Skin epidermis (tissue), 12 donors: ENCODE measurements at regions not wholly inside any gene's neighbourhood (a gene's known extent, or its start where the extent isn't known, plus 50 kb on each side); places are given as distances from the start of the nearest gene placed in this dataset.
"Not testable (repeated sequence)": the region's sequence is repeated elsewhere in the genome, so short reads cannot be mapped to it uniquely, and the experiment has no call there.

ENCODE experiments used
- H3K27ac ChIP-seq, 21 experiments: fragments of 200-600 bp; sonication (generic) in 11 of 21; one replicate each; pipeline ENCODE4 v1.5.0; 2020; ENCODE audit warnings: mild to moderate bottlenecking in 3 of 21, inconsistent platforms in 2 of 21, moderate library complexity in 2 of 21
- H3K4me3 ChIP-seq, 7 experiments: fragments of 200-600 bp; sonication (generic) in 2 of 7; one replicate each; pipeline ENCODE4 v1.5.0; 2020; ENCODE audit warnings: inconsistent platforms in 2 of 7, mild to moderate bottlenecking in 2 of 7, moderate library complexity in 1 of 7

- no peak overlapping the region for H3K27ac ChIP-seq
- H3K4me3 ChIP-seq: no peak overlapping the region
Observed at GRCh38 chr6:27088068-27088467, 159.4 kb upstream of the PRSS16 start.

GRCh38 chr6:27091661-27092315 is 155.7 kb upstream of the PRSS16 start:
- Histone ChIP-seq H3K4me3 (no peak overlapping the region), H3K27ac (no peak overlapping the region)

- Histone ChIP-seq H3K27ac (no peak overlapping the region), H3K4me3 (no peak overlapping the region)
Observed at GRCh38 chr6:27092316-27092692, 155.2 kb upstream of the PRSS16 start.

- Histone ChIP-seq H3K4me3 (no peak overlapping the region), H3K27ac (no peak overlapping the region)
Observed at GRCh38 chr6:27095914-27096313, 151.6 kb upstream of the PRSS16 start.

DNA sequence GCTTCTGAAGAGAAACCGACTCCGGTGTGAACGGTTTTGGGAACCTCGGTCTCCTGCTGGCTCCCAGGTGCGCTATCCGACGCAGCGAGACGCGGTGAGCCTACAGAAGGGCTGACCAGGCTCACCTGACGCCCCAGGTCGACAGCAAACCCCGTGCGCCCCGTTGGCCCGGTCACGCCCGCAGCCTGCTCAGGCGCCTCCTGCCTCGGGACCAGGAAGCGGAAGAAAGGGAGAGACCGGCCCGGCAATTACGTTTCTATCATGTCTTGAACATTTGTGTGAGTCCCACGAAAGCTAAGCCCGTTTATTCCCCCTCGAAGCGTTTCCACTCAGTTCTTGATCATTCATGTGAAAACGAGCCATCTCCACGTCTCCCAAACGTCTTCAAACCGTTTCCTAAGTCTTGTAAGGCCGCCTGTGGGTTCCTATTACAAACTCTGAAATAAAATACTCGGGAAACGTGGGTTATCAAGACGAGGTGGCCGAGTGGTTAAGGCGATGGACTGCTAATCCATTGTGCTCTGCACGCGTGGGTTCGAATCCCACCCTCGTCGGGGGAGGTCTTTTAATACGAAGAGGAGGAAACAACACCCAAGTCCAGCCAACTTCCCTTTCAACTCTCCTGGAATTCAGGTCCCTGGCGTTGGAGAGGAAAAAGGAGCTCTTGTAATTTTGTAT is 150.5 kb upstream of the PRSS16 start:
- Histone ChIP-seq H3K4me3 (peak overlapping the region; percentile 22 to 43 (median 33)), H3K27ac (peak overlapping the region in 1 of 21 experiments; percentile 20)

DNA sequence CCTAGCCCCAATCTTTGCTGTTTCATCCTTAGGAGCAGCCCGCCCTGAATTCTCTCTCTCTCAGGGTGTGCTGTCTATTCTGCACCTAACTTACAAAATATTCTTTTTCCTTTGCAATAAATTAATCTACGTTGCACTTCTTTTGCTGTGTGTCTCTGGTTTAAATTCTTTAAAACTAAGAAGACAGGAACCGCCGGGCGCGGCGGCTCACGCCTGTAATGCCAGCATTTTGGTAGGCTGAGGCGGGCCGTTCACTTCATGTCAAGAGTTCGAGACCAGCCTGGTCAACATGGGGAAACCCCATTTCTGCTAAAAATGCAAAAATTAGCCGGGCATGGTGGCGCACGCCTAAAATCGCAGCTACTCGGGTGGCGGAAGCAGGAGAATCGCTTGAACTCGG is 148.5 kb upstream of the PRSS16 start:
- Histone ChIP-seq H3K27ac (no peak overlapping the region), H3K4me3 (no peak overlapping the region)

- Histone ChIP-seq H3K4me3 (no peak overlapping the region), H3K27ac (no peak overlapping the region)
Observed at GRCh38 chr6:27100921-27101320, 146.6 kb upstream of the PRSS16 start.

- no peak overlapping the region for H3K27ac ChIP-seq
- H3K4me3 ChIP-seq: no peak overlapping the region
Observed at GRCh38 chr6:27101824-27102223, 145.7 kb upstream of the PRSS16 start.

GRCh38 chr6:27106382-27106781 is 141.1 kb upstream of the PRSS16 start:
- Histone ChIP-seq H3K27ac (no peak overlapping the region), H3K4me3 (no peak overlapping the region)

- H3K4me3 ChIP-seq: no peak overlapping the region
Observed at GRCh38 chr6:27111743-27112142, 135.8 kb upstream of the PRSS16 start.

GRCh38 chr6:27112974-27113373 is 134.5 kb upstream of the PRSS16 start:
- H3K4me3 ChIP-seq: no peak overlapping the region
- H3K27ac ChIP-seq: no peak overlapping the region

More at GRCh38 chr6:27111743-27112142, 135.8 kb upstream of the PRSS16 start:
- H3K27ac ChIP-seq: no peak overlapping the region

- no peak overlapping the region for H3K4me3 ChIP-seq
- H3K27ac ChIP-seq: no peak overlapping the region
Observed at GRCh38 chr6:27119329-27119728, 128.2 kb upstream of the PRSS16 start.

- H3K27ac ChIP-seq: no peak overlapping the region
- H3K4me3 ChIP-seq: no peak overlapping the region
Observed at GRCh38 chr6:27119761-27120160, 127.7 kb upstream of the PRSS16 start.

GRCh38 chr6:27121640-27122039 is 125.9 kb upstream of the PRSS16 start:
- no peak overlapping the region for H3K27ac ChIP-seq
- H3K4me3 ChIP-seq: no peak overlapping the region

- no peak overlapping the region for H3K4me3 ChIP-seq
- no peak overlapping the region for H3K27ac ChIP-seq
Observed at GRCh38 chr6:27124252-27124657, 123.2 kb upstream of the PRSS16 start.

DNA sequence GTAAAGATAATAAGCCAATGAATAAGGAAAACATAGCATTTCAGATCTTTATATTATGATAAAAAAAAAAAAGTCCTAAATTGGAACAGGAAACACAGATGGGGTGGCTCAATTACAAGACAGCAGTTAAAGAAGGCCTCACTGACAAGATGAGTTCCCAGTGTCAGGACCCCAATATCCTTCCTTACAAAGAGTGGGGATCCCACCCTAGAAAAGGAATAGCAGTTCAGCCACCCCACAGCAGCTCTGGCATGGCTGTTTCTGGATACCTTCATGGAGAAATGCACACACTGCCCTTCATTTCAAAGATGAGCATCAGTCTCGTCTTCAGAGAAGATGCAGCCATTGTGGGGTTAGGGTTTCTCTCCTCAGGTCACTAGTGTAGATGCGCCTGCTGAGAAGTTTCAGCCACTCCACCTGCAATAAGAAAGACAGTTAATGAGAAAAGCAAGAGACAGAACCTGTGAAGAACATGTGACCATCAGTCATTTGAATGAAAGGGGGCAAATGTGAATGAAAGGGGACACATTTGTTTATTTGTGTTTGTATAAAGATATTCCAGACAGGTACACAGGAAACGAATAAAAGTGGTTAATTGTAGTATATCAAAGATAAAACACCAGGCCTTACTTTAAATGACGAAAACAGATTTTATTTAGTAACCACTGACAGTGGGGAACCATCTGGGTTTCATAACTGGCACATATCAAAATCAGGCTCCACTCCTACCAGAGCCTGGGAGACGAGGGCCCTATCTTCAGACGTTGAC is 121.3 kb upstream of the PRSS16 start:
- Histone ChIP-seq H3K27ac (peak overlapping the region in 10 of 21 experiments; percentile 31 to 78 (median 56)), H3K4me3 (peak overlapping the region in 4 of 7 experiments; percentile 0 to 26 (median 20))

GRCh38 chr6:27126815-27127537 is 120.5 kb upstream of the PRSS16 start:
- Histone ChIP-seq H3K27ac (peak overlapping the region in 12 of 21 experiments; percentile 11 to 78 (median 56)), H3K4me3 (peak overlapping the region in 6 of 7 experiments; percentile 0 to 26 (median 15))

GRCh38 chr6:27127874-27128273 is 119.6 kb upstream of the PRSS16 start:
- peak overlapping the region in 2 of 7 experiments; percentile 11 to 18 for H3K4me3 ChIP-seq
- not testable (repeated sequence) for H3K27ac ChIP-seq

DNA sequence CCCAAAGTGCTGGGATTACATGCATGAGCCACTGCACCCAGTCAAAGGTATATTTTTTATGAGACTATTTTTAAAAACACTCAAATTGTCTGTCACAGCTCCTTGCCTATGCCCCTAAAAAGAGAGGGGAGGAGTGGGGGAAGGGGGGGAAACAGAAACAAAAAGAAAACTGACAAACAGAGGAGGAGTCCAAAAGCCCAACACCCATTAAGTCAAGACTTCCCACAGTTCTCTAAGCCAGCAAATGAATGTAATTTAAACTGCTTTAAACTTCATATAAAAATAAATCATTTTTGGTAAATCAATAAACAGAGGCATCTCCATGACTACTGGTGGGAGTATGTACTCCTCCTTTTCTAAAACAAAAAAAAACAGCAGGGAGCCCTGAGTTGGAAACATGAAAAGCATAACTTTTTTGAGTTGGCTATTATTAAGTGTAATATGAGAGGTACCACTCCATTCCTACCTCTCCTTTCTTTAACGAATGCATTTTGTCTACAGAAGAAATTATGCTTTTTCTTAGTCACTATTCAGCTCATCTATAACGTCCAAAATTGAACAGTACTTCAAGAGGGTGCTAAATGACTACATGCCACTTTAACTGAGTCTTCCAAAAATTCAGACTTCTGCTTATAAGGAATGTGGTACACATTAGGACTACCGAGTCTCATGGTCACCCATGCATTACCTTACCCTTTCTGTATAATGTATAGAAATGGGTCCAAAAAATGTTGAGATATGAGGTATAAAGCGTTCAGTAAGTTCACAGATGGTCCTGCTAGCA is 119.0 kb upstream of the PRSS16 start:
- Histone ChIP-seq H3K4me3 (no peak overlapping the region), H3K27ac (no peak overlapping the region)
